RWPE2 (cell line): ENCODE measurements at regions not wholly inside any gene's neighbourhood (a gene's known extent, or its start where the extent isn't known, plus 50 kb on each side); places are given as distances from the start of the nearest gene placed in this dataset.
A peak's percentile ranks its signal among the peaks of the same experiment; 100 is the strongest.
"Not testable (repeated sequence)": the region's sequence is repeated elsewhere in the genome, so short reads cannot be mapped to it uniquely, and the experiment has no call there.

Experiments
- ATAC-seq: fragments of 200-7000 bp; cut with Tn5 transposase; 3 replicates; pipeline ENCODE4 v1.9.1; 2021; ENCODE audit warnings: low read depth
- DNase-seq: peaks from one replicate; pipeline ENCODE4 v3.0.0-alpha.2; 2020; ENCODE audit warnings: low spot score
- H3K27ac ChIP-seq: fragments of 450-650 bp; 2 replicates; pipeline ENCODE4 v1.5.1; 2017; ENCODE audit warnings: mild to moderate bottlenecking; ENCODE audit not compliant: poor library complexity, severe bottlenecking
- H3K27me3 ChIP-seq: fragments of 250-450 bp; sonication (Bioruptor Pico); 2 replicates; pipeline ENCODE4 v1.5.1; 2021; ENCODE audit warnings: mild to moderate bottlenecking, moderate library complexity; ENCODE audit not compliant: insufficient read depth, poor library complexity, severe bottlenecking
- H3K36me3 ChIP-seq: fragments of 250-450 bp; sonication (Bioruptor Pico); 2 replicates; pipeline ENCODE4 v1.5.1; 2020; ENCODE audit warnings: low read depth, mild to moderate bottlenecking, moderate library complexity
- H3K4me1 ChIP-seq: fragments of 250-450 bp; sonication (Bioruptor Pico); 2 replicates; pipeline ENCODE4 v1.5.1; 2021; ENCODE audit warnings: mild to moderate bottlenecking, moderate library complexity; ENCODE audit not compliant: insufficient read depth, poor library complexity, severe bottlenecking
- H3K4me3 ChIP-seq: fragments of 250-450 bp; sonication (Bioruptor Pico); 2 replicates; pipeline ENCODE4 v1.5.1; 2021; ENCODE audit warnings: mild to moderate bottlenecking, moderate library complexity; ENCODE audit not compliant: severe bottlenecking
- H3K9me3 ChIP-seq: fragments of 250-450 bp; sonication (Bioruptor Pico); 2 replicates; pipeline ENCODE4 v1.5.1; 2021; ENCODE audit warnings: mild to moderate bottlenecking, moderate library complexity; ENCODE audit not compliant: severe bottlenecking
- TF ChIP-seq, protein P1 (sequence below): fragments of 450-650 bp; IDR thresholded peaks from one replicate; pipeline ENCODE4 v1.5.1; 2017; ENCODE audit warnings: mild to moderate bottlenecking, moderate library complexity; ENCODE audit not compliant: poor library complexity, severe bottlenecking

DNA sequence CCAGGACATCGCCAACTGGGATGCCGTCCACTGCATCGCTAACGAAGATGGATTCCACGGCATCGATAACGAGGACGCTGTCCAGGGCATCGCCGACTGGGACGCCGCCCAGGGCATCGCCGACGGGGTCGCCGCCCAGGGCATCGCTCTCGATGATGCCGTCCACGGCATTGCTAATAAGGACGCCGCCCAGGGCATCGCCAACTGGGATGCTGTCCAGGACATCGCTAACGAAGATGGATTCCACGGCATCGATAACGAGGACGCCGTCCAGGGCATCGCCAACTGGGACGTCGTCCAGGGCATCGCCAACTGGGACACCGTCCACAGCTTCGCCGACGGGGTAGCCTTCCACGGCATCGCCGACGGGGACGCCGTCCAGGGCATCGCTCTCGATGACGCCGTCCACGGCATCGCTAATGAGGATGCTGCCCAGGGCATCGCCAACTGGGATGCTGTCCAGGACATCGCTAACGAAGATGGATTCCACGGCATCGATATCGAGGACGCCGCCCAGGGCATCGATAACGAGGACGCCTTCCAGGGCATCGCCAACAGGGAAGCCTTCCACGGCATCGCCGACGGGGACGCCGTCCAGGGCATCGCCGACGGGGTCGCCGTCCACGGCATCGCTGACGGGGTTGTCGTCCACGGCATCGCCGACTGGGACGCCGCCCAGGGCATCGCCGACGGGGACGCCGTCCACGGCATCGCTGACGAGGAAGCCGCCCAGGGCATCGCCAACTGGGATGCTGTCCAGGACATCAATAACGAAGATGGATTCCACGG is 948.4 kb downstream of the TUBA3C start:
- Histone ChIP-seq H3K36me3 (no peaks in the 10 kb centered on the region), H3K27me3 (no peaks in the 10 kb centered on the region), H3K9me3 (no peaks in the 10 kb centered on the region), H3K4me1 (no peaks in the 10 kb centered on the region), H3K27ac (no peak overlapping the region), H3K4me3 (no peak overlapping the region)
- TF ChIP-seq, protein P1, sequence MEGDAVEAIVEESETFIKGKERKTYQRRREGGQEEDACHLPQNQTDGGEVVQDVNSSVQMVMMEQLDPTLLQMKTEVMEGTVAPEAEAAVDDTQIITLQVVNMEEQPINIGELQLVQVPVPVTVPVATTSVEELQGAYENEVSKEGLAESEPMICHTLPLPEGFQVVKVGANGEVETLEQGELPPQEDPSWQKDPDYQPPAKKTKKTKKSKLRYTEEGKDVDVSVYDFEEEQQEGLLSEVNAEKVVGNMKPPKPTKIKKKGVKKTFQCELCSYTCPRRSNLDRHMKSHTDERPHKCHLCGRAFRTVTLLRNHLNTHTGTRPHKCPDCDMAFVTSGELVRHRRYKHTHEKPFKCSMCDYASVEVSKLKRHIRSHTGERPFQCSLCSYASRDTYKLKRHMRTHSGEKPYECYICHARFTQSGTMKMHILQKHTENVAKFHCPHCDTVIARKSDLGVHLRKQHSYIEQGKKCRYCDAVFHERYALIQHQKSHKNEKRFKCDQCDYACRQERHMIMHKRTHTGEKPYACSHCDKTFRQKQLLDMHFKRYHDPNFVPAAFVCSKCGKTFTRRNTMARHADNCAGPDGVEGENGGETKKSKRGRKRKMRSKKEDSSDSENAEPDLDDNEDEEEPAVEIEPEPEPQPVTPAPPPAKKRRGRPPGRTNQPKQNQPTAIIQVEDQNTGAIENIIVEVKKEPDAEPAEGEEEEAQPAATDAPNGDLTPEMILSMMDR = no peak
- no peak for ATAC-seq
- no peak for DNase-seq

DNA sequence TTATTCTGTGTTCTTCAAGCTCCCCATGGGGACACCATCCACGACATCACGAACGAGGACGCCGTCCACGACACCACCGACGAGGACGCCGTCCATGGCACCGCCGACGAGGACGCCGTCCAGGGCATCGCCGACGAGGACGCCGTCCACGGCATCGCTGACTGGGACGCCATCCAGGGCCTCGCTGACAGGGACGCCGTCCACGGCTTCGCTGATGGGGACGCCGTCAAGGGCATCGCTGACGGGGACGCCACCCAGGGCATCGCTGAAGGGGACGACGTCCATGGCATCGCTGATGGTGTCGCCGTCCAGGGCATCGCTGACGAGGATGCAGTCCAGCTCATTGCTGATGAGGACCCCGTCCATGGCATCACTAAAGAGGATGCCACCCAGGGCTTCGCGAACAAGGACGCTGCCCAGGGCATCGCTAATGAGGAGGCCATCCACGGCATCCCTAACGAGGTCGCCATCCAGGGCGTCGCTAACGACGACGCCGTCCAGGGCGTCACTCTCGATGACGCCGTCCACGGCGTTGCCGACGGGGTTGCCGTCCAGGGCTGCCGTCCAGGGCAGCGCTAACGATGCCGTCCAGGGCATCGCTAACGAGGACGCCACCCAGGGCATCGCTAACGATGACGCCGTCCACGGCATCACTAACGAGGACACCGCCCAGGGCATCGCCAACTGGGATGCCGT is 949.2 kb downstream of the TUBA3C start:
- no peak for ATAC-seq
- Histone ChIP-seq H3K27ac (no peak overlapping the region), H3K27me3 (no peaks in the 10 kb centered on the region), H3K4me3 (no peak overlapping the region), H3K4me1 (no peaks in the 10 kb centered on the region), H3K36me3 (no peaks in the 10 kb centered on the region), H3K9me3 (no peaks in the 10 kb centered on the region)
- TF ChIP-seq, protein P1 = no peak
- no peak for DNase-seq

DNA sequence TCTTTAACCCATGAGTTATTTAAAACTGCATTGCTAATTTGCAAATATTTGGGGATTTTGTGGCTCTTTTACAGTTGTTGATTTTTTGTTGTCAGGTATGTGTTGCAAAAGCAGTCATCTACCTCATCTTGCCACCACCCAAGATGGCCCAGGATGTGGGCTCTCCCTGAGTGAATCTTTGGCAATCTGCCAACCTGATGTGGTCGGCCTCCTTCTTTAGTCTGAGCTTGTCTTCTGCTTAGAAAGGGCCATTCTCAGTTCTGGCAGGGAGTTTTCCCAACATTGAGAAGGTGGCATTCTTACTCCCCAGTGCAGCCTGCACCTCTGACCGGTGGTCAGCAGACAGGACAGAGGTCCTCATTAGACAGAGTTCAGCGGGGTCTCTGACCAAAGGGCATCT is 957.2 kb downstream of the TUBA3C start:
- H3K27me3 ChIP-seq, H3K4me1 ChIP-seq, H3K9me3 ChIP-seq, H3K27ac ChIP-seq, H3K4me3 ChIP-seq, DNase-seq, H3K36me3 ChIP-seq, ATAC-seq: not testable (repeated sequence)

DNA sequence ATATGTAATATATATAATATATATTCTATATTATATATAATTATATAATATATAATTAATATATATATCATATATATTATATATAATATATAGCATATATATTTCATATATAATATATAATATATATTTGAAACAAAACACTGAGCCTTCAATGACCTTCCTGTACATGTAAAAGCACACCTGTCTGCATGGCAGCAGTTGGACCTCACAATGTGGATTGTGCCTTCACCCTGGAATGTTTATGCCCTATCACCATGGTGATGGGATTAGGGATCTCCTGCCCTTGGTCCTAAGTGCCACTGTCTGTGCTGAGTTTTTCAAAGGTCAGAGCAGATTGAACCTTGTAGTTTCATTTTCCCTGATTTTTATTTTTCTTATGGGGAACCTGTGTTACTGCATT is 966.9 kb downstream of the TUBA3C start:
- not testable (repeated sequence) for ATAC-seq, H3K27me3 ChIP-seq, H3K9me3 ChIP-seq, DNase-seq, H3K4me1 ChIP-seq, H3K27ac ChIP-seq, H3K4me3 ChIP-seq, H3K36me3 ChIP-seq

DNA sequence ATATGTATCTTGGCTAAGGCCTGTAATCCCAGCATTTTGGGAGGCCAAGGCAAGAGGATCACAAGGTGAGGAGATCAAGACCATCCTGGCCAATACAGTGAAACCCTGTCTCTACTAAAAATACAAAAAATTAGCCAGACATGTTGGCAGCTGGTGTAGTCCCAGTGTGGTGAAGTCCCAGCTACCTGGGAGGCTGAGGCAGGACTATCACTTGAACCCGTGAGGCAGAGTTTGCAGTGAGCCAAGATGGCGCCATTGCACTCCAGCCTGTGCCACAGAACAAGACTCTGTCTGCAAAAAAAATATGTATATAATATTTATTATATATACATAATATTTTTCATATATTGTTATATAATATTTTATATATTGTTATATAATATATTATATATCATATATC is 968.1 kb downstream of the TUBA3C start:
- not testable (repeated sequence) for H3K4me3 ChIP-seq, H3K27ac ChIP-seq, H3K4me1 ChIP-seq, H3K36me3 ChIP-seq, H3K27me3 ChIP-seq, H3K9me3 ChIP-seq
- ATAC-seq (0 out of 3 replicates have a peak, but pooled peaks have one; percentile 15), DNase-seq (peak; percentile 42)

DNA sequence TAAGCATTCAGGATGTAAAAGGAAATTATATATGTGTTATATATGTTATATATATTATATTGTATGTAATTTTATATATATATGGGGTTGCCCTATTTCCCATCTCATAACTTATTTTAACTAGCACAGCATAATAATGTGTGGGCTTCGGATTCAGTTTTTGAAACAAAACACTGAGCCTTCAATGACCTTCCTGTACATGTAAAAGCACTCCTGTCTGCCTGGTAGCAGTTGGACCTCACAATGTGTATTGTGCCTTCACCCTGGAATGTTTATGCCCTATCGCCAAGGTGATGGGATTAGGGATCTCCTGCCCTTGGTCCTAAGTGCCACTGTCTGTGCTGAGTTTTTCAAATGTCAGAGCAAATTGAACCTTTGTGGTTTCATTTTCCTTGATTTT is 968.8 kb downstream of the TUBA3C start:
- H3K4me1 ChIP-seq = no peaks in the 10 kb centered on the region
- H3K4me3 ChIP-seq = no peak overlapping the region
- no peaks in the 10 kb centered on the region for H3K9me3 ChIP-seq
- no peaks in the 10 kb centered on the region for H3K36me3 ChIP-seq
- no peaks in the 10 kb centered on the region for H3K27me3 ChIP-seq
- ATAC-seq (peak; percentile 20; the same call in 1 of the 3 replicates), DNase-seq (peak; percentile 100)
- TF ChIP-seq, protein P1 = no peak
- no peak overlapping the region for H3K27ac ChIP-seq

DNA sequence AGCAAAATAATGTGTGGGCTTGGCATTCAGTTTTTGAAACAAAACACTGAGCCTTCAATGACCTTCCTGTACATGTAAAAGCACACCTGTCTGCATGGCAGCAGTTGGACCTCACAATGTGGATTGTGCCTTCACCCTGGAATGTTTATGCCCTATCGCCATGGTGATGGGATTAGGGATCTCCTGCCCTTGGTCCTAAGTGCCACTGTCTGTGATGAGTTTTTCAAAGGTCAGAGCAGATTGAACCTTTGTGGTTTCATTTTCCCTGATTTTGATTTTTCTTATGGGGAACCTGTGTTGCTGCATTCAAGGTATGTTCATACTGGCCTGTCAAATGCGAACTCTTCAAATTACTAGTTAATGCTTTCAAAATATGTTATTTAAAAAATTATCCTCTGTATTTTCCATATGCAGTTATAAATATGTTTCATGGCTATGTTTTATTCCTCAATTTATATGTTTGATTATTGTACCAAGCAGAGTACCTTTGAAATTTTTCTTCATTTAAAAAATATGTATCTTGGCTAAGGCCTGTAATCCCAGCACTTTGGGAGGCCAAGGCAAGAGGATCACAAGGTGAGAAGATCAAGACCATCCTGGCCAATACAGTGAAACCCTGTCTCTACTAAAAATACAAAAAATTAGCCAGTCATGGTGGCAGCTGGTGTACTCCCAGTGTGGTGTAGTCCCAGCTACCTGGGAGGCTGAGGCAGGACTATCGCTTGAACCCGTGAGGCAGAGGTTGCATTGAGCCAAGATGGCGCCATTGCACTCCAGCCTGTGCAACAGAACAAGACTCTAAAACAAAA is 969.7 kb downstream of the TUBA3C start:
- not testable (repeated sequence) for H3K4me1 ChIP-seq, H3K27ac ChIP-seq, H3K9me3 ChIP-seq, H3K36me3 ChIP-seq, H3K4me3 ChIP-seq, H3K27me3 ChIP-seq
- DNase-seq (peak; percentile 59), ATAC-seq (peak; percentile 83)

DNA sequence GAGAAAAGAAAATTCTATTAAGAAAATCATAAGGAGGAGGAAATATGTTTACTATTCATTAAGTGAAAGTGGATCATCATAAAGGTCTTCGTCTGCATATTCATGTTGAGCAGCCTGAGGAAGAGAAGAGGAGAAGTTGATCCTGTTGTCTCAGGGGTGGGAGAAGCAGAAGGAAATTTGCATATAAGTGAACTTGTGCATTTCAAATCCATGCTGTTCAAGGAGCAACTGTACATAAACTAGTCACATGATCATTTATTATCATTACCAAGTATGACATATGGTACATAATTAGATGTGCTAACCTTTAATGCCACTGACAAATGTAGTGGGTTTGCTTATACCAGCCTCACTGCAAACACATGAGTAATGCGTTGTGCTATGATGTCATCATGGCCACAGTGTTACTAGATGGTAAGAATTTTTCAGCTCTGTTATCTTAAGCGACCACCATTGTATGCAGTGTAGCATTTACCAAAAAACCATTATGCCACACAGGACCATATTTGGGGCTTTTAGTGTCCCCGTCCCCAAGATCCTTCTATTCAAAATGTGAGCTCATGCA is 976.9 kb downstream of the TUBA3C start:
- H3K4me3 ChIP-seq, H3K27me3 ChIP-seq, DNase-seq, H3K4me1 ChIP-seq, H3K36me3 ChIP-seq, H3K27ac ChIP-seq, ATAC-seq, H3K9me3 ChIP-seq: not testable (repeated sequence)
